ENCODE measurements at regions not wholly inside any gene's neighbourhood (a gene's known extent, or its start where the extent isn't known, plus 50 kb on each side); places are given as distances from the start of the nearest gene placed in this dataset.
A peak's percentile ranks its signal among the peaks of the same experiment; 100 is the strongest.

- in situ Hi-C loops (cut with HindIII; ENCODE audit: low pct_ligation_motif_present, low pct_unique_long_range_greater_than_20kb, low sequenced_read_pairs) = no loop called here
Observed at GRCh38 chr2:156118753-156119416, 213.6 kb downstream of the NR4A2 start.

GRCh38 chr2:156116113-156116512 lies 216.4 kb downstream of the NR4A2 start:
- in situ Hi-C loops (cut with HindIII; ENCODE audit: low pct_ligation_motif_present, low pct_unique_long_range_greater_than_20kb, low sequenced_read_pairs) = no loop called here
- DNase-seq = no peak

More at GRCh38 chr2:156118753-156119416, 213.6 kb downstream of the NR4A2 start:
- DNase-seq = no peak

GRCh38 chr2:156115338-156115737 lies 217.2 kb downstream of the NR4A2 start:
- in situ Hi-C loops (cut with HindIII; ENCODE audit: low pct_ligation_motif_present, low pct_unique_long_range_greater_than_20kb, low sequenced_read_pairs) = no loop called here

DNA sequence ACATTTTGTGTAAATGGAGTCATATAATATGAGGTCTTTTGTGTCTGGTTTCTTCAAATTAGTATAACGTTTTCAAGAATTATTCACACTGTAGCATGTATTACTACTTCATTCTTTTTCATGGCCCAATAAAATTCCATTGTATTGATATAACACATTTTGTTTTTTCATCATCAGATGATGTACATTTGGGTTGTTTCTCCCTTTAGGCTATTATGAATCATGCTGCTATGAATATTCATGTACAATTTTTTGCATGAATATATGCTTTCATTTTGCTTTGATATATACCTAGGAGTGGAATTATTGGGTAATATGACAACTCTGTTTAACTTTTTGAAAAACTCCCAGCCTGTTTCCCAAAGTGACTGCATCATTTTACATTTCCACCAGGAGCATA lies 220.2 kb downstream of the NR4A2 start:
- DNase-seq = no peak
- in situ Hi-C loops (cut with HindIII; ENCODE audit: low pct_ligation_motif_present, low pct_unique_long_range_greater_than_20kb, low sequenced_read_pairs) = no loop called here

More at GRCh38 chr2:156115338-156115737, 217.2 kb downstream of the NR4A2 start:
- no peak for DNase-seq

GRCh38 chr2:156110890-156111289 lies 221.6 kb downstream of the NR4A2 start:
- in situ Hi-C loops (cut with HindIII; ENCODE audit: low pct_ligation_motif_present, low pct_unique_long_range_greater_than_20kb, low sequenced_read_pairs) = no loop called here
- DNase-seq = peak; percentile 37

DNA sequence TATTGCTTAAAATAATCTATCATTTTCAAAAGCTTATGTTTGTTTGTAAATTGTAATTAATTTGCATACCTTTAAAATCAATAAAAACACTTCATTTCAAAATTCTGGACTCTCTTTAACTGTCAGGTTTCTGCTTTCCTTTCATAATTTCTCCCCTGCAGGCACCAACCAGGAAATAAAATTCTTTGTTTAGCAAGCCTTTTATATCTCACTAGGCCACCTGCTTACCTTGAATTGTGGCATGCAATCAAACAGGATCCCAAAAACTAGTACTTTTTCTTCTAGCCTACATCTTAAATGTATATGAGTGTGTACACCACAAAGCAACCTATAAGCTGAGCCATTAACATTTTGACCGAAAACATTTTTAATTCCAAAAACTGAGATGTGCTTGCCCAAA lies 233.1 kb downstream of the NR4A2 start:
- no peak for DNase-seq
- in situ Hi-C loops (cut with HindIII; ENCODE audit: low pct_ligation_motif_present, low pct_unique_long_range_greater_than_20kb, low sequenced_read_pairs) = no loop called here

- DNase-seq = no peak
- in situ Hi-C loops (cut with HindIII; ENCODE audit: low pct_ligation_motif_present, low pct_unique_long_range_greater_than_20kb, low sequenced_read_pairs) = no loop called here
Observed at GRCh38 chr2:156098506-156098905, 234.0 kb downstream of the NR4A2 start.

- in situ Hi-C loops (cut with HindIII; ENCODE audit: low pct_ligation_motif_present, low pct_unique_long_range_greater_than_20kb, low sequenced_read_pairs) = no loop called here
- no peak for DNase-seq
Observed at GRCh38 chr2:156088587-156088986, 243.9 kb downstream of the NR4A2 start.

- in situ Hi-C loops (cut with HindIII; ENCODE audit: low pct_ligation_motif_present, low pct_unique_long_range_greater_than_20kb, low sequenced_read_pairs) = no loop called here
- DNase-seq = peak; percentile 8
Observed at GRCh38 chr2:156087875-156088274, 244.6 kb downstream of the NR4A2 start.

DNA sequence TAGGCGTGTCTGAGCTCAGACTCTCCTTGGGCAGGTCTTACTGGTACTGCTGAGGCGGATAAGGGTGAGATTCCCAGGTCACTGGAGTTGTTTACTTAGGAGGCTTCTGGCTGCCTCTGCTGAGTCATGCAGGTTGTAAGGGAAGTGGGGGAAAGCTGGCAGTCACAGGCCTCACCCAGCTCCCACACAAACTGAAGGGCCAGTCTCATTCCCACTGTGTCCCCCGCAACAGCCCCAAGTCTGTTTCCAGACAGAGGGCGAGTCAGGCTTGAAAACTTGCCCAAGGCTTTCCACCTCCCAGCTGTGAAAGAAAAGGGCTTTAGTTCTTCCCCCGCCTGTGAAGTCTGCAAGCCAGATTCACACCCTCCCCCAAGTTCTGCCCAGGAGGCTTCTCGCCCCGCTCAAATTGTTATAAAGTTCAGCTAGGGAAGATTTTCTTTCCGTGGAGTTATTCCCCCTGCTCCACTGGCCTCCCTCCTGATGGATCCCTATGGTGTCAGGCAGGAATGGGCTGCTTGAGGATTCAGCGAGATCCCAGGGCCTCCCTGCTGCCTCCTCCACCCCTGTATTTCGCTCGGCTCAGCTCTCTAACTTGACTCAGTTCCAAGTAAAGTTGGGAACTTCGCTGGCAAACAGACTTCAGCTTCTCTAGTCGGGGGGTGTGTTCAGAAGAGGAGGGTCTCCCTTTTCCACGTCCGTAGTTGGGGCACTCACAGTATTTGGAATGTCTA lies 248.6 kb downstream of the NR4A2 start:
- in situ Hi-C loops (cut with HindIII; ENCODE audit: low pct_ligation_motif_present, low pct_unique_long_range_greater_than_20kb, low sequenced_read_pairs) = no loop called here

DNA sequence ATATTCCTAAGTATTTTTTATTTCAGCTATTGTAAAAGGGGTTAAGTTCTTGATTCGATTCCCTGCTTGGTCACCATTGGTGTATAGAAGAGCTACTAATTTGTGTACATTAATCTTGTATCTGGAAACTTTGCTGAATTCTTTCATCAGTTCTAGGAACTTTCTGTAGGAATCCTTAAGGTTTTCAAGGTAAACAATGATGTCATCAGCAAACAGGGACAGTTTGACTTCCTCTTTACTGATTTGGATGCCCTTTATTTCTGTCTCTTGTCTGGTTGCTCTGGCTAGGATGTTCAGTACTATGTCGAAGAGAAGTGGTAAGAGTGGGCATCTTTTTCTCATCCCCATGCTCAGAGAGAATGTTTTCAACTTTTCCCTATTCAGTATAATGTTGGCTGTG lies 252.7 kb downstream of the NR4A2 start:
- DNase-seq = no peak
- in situ Hi-C loops (cut with HindIII; ENCODE audit: low pct_ligation_motif_present, low pct_unique_long_range_greater_than_20kb, low sequenced_read_pairs) = no loop called here

More for the DNA sequence above, 248.6 kb downstream of the NR4A2 start:
- no peak for DNase-seq

DNA sequence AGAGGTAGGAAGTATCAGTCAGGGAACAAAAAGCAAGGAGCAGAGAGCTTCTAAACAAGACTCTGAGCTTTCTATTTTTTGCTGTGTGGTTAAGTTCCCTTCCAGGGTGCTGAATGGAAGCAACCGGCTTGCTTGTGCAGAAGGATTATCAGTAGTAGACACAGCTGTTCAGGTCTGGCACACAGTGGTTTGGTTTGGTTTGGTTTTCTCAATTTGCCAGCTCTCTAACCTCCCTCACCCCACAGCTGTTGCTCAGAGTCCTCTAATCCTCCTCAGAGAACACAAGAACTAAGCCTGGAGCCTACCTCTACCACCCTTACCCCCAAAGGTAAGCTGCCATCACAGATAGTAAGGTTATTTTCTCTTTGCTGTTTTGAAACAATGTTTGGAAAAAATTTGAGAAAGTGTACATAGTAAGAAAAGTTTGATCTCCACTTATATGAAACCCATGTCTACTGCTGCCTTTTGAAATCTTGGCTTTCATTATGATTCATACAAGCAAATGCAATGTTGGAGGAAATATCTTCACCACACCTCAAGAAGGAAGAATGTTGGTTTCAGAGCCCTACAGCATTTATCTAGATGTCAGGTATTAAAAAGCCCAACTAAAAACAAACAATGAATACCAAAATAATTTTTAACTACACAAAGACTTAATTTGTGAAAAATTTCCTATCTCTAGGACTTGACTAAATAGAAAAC lies 255.3 kb downstream of the NR4A2 start:
- DNase-seq = no peak
- in situ Hi-C loops (cut with HindIII; ENCODE audit: low pct_ligation_motif_present, low pct_unique_long_range_greater_than_20kb, low sequenced_read_pairs) = no loop called here

- in situ Hi-C loops (cut with HindIII; ENCODE audit: low pct_ligation_motif_present, low pct_unique_long_range_greater_than_20kb, low sequenced_read_pairs) = no loop called here
- DNase-seq = peak; percentile 4
Observed at GRCh38 chr2:156065912-156066311, 266.6 kb downstream of the NR4A2 start.

DNA sequence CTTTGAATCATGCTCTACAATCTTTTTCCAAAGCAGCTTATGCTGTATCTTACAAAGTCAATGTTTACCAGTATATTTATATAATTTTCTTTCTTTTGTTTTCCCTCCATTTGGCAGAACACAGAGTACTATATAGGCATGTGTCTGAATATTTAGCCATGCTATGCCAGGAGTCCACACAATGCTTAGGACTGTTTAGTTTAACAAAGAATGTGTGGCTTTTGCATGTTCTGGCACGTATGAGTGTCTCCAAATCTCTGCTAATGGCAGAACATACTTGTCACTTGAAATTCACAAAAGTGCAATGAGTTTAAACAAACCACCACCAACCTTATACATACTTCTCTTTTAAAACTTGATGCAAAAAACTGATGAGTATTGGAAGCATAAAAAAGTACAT lies 268.0 kb downstream of the NR4A2 start:
- DNase-seq = no peak
- in situ Hi-C loops (cut with HindIII; ENCODE audit: low pct_ligation_motif_present, low pct_unique_long_range_greater_than_20kb, low sequenced_read_pairs) = no loop called here

GRCh38 chr2:156057647-156058046 lies 274.9 kb downstream of the NR4A2 start:
- DNase-seq = no peak
- in situ Hi-C loops (cut with HindIII; ENCODE audit: low pct_ligation_motif_present, low pct_unique_long_range_greater_than_20kb, low sequenced_read_pairs) = no loop called here

- in situ Hi-C loops (cut with HindIII; ENCODE audit: low pct_ligation_motif_present, low pct_unique_long_range_greater_than_20kb, low sequenced_read_pairs) = no loop called here
- no peak for DNase-seq
Observed at GRCh38 chr2:156054983-156055382, 277.5 kb downstream of the NR4A2 start.

DNA sequence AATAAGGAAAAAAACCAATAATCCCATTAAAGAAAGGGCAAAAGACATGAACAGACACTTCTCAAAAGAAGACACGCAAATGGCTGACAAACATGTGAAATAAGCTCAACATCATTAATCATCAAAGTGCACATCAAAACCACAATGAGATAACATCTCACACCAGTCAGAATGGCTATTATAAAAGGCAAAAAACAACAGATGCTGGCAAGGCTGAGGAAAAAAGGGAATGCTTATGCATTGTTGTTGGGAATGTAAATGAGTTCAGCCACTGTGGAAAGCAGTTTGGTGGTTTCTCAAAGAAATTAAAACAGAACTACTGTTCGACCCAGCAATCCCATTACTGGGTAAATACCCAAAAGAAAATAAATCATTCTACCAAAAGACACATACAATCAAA lies 285.6 kb downstream of the NR4A2 start:
- in situ Hi-C loops (cut with HindIII; ENCODE audit: low pct_ligation_motif_present, low pct_unique_long_range_greater_than_20kb, low sequenced_read_pairs) = no loop called here
- DNase-seq = no peak

DNA sequence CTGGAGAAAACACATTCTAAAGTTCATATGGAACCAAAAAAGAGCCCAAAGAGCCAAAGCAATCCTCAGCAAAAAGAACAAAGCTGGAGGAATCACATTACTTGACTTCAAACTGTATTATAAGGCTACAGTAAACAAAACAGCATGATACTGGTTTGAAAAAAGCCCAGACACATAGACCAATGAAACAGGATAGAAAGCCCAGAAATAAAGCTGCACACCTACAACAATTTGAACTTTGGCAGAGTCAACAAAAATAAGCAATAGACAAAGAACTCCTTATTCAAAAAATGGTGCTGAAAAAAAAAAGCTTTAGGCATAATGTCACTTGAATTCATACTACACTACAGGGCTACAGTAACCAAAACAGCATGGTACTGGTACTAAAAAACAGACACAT lies 289.6 kb downstream of the NR4A2 start:
- DNase-seq = no peak
- in situ Hi-C loops (cut with HindIII; ENCODE audit: low pct_ligation_motif_present, low pct_unique_long_range_greater_than_20kb, low sequenced_read_pairs) = no loop called here

GRCh38 chr2:156038021-156038420 lies 294.5 kb downstream of the NR4A2 start:
- DNase-seq = no peak
- in situ Hi-C loops (cut with HindIII; ENCODE audit: low pct_ligation_motif_present, low pct_unique_long_range_greater_than_20kb, low sequenced_read_pairs) = no loop called here

DNA sequence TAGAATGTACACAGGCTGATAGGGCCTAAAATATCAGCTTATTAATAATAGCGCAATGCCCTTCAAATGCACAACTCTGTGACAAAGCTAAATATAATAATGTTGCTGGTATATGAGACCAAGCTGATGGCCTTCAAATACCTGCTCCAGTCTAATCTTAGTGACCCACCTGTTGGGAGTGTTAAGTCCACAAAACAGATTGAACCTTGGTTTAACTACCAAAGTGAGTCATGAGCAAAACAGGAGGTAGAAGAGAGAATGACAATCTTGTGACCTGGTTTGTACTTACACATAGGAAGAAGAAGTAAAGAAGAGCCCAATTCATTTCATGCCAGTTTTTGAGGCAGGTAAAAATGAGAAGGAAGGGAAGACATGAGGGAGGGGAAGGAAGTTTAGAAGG lies 295.0 kb downstream of the NR4A2 start:
- DNase-seq = no peak
- in situ Hi-C loops (cut with HindIII; ENCODE audit: low pct_ligation_motif_present, low pct_unique_long_range_greater_than_20kb, low sequenced_read_pairs) = no loop called here

Measured in ACHN (cell line).